HCEC 1CT (cell line): ENCODE measurements at regions not wholly inside any gene's neighbourhood (a gene's known extent, or its start where the extent isn't known, plus 50 kb on each side); places are given as distances from the start of the nearest gene placed in this dataset.
A peak's percentile ranks its signal among the peaks of the same experiment; 100 is the strongest.
"Not testable (repeated sequence)": the region's sequence is repeated elsewhere in the genome, so short reads cannot be mapped to it uniquely, and the experiment has no call there.

Experiments used
- DNase-seq: peaks from one replicate; pipeline ENCODE4 v3.0.0-alpha.2; 2017

DNA sequence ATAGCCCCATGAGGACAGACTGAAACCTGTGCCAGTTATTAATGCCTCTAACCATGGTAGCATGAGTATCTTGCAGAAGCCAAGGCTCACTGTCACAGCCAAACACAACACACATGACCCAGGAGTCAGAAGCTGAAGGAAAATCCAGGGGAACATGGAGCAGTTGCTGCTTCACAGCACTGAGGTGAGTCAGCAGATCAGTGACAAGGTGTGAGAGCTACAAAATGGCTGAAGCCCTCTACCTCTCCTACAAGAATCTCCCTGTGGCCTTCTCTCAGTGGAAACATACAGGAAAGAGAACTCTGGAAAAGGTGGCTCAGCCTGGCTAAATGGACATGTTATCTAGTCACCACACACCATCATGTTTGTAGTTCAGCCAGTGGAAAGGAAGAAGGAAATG, 93.5 kb downstream of the NAB1 start:
- no peak for DNase-seq

DNA sequence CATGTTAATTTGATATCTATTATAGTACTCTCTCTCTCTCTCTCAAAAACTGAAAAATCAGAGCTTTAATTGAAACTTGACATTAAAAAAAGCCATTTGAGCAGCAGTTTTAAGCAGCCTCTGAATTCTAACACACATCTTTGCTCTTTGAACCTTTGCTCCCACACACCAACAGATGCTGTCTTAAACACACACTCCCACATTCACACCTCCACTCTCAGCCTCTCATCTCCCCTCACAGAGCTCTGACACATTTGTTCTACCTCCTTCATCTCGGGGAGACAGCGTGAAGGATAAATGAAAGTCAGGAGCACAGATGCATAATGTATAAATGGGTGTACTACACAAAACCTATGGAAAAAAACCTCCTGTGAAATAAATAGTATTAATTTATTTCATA, 95.2 kb downstream of the NAB1 start:
- no peak for DNase-seq

DNA sequence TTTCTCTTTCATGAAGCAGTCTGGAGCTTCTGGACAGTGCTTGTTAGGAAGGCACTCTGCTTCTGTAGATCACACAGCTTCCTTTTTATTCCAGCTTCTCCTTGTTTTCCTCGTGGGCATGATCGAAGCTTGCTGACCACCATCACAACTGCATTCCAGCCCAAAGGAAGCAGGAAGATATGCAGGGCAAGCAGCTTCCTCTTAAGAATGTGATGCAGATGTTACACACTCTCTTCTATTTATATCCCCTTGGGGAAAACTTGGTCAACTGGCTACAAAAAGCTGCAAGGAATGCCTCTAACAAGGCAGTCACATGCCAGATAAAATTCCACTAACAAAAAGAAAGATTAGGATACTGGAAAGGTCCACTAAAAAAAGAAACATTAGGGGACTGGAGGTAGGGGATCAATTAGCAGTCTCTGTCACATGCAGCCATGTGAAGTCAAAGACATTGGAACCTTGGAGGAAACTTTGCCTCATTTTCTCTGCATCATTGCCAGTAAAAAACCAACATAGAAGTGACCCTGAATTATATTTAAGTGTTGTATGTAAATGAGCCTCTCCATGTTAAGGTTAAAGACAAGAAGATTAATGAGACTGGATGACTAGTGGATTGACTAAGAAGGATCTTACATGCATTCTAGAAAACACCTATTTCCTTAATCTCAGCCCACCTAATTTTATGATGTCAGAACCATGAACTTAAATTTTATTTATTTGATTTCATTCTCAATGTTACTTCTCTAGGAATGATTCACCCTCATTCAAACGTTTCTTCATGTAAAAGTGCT, 98.3 kb downstream of the NAB1 start:
- no peak for DNase-seq

DNA sequence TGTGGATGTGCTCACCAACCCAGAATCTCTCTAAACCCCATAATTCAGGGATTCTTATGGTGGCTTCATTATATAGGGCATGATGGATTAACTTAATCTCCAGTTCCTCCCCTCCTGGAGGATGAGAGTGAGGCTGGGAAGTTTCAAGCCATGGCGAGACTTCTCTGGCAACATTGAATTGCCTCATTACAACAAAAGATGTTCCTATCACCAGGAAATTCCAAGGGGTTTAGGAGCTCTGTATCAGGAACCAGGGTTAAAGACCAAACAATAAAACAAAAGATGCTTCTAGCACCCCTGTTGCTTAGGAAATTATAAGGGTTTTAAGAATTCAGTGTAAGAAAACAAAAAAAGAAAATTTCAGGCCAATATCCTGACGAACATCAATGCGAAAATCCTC, 100.1 kb downstream of the NAB1 start:
- DNase-seq: no peak

DNA sequence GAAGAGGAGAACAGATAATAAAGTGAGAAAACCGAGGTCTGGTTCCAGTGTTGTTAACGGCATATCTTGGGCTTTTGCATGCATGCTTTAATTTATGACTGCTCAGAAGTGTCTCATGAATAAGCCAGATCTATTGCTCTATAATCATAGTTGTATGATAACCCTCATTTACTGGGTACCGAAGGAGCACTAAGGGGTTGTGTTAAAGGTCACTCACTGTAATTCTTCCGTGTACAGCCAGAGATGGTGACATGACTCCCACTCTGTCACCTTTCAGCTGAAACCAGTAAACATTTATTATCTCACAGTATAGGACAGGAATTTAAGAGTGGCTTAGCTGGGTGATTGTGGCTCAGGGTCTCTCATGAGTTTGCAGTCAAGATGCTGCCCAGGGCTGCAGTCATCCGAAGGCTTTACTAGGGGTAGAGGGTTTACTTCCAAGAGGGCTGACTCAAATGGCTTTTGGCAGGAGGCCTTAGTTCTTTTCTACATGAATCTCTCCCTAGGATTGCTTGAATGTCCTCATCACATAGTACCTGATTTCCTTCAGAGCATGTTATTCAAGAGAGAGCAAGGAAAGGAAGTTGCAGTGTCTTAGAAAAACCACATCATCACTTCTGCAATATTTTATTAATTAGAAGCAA, 107.0 kb downstream of the NAB1 start:
- DNase-seq: no peak

DNA sequence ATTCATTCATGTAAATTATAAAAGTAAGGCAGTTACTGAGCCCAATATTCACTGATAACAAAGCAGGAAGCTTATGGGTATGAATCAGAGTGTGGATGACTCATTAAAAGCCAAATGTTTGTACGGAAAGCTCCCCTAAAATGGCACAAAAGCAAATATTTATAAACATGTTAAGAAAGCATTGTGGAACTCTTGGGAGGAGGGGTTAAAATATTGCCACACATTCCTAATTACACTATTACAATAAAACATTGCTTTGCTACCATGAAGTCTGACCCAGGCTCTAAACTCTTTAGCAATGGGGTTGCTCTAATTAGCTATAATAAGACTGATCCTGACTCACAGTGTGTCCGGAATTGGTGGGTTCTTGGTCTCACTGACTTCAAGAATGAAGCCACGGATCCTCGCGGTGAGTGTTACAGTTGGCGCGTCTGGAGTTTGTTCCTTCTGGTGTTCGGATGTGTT, 110.9 kb downstream of the NAB1 start:
- DNase-seq: peak; percentile 93

DNA sequence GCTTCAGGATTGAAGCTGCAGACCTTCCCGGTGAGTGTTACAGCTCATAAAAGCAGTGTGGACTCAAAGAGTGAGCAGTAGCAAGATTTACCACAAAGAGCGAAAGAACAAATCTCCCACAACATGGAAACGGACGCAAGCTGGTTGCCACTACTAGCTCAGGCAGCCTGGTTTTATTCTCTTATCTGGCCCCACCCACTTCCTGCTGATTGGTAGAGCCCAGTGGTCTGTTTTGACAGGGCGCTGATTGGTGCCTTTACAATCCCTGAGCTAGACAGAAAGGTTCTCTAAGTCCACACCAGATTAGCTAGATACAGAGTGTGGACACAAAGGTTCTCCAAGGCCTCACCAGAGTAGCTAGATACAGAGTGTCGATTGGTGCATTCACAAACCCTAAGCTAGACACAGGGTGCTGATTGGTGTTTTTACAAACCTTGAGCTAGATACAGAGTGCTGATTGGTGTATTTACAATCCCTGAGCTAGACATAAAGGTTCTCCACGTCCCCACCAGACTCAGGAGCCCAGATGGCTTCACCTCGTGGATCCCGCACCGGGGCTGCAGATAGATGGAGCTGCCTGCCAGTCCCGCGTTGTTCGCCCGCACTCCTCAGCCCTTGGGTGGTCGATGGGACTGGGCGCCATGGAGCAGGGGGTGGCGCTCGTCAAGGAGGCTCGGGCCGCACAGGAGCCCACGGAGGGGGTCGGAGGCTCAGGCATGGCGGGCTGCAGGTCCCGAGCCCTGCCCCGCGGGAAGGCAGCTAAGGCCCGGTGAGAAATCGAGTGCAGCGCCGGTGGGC, 111.7 kb downstream of the NAB1 start:
- DNase-seq: not testable (repeated sequence)

DNA sequence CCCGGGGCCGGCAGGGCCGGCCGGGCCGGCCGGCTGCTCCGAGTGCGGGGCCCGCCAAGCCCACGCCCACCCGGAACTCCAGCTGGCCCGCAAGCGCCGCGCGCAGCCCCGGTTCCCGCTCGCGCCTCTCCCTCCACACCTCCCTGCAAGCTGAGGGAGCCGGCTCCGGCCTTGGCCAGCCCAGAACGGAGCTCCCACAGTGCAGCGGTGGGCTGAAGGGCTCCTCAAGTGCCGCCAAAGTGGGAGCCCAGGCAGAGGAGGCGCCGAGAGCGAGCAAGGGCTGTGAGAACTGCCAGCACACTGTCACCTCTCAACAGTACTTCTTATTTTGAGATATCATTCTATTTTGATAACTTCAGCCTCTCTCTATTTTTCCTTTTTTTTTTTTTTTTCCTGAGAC, 112.3 kb downstream of the NAB1 start:
- not testable (repeated sequence) for DNase-seq

DNA sequence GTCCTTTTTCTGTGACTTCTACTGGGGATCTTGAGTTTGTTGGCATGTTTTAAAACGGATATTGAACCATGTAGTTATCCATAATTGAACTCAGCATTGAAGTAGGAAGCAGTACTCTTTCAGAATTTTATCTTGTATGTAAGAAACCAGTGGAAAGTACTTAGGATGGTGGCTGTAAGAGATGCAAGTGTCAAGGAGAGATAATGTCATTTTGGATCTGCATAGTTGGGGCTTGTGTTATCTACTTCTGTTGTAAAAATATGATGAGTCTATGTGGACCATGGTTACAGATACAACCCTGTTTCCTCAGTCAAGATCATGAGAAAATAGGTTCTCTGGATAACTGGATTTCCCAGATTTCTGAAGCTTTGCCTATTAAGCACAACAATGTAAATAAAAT, 113.7 kb downstream of the NAB1 start:
- DNase-seq: no peak

DNA sequence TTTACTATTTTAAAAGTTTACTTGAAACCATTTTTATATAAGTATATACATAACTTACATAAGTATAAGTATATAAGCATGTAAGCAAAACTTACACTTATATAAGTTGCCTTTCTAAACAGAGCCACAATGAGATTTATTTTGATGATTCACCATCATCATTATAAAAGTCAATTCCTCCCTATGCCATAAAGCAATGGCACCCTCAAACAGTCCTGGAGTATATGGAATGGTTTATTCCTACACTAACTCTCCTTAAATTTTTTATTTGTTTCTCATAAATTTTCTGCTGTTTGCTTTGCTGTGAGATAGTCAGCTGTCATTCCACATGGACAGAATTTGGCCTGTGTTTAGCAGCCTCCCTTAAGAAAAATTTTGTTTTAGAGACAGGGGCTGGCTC, 114.2 kb downstream of the NAB1 start:
- DNase-seq: no peak

DNA sequence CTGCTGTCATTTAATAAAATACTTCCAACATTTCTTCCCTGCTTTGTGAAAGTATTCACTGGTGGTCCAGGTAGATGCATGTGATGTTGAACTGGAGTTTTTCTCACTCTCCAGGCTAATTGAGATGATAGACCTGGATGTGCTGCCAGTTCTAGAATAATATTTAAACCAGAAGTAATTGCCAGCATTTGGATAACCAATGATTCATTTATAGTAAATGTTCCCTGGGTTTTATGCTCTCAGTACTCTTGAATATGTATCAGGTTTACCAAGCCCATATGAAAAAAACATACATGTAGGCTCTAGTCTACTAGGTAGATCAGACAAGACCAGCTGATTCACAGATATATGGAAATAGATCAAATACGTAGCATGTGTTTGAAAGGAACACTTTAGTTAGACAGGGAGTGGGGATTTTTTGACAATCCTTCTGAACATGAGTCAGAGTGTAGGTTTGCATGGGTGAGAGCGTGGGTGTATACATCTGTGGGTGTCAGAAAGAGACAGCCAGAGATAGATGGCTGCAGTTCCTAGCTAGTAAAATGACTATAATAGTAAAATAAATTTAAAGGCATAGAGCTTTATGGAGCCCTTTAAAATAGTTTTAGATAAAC, 115.1 kb downstream of the NAB1 start:
- peak; percentile 35 for DNase-seq

DNA sequence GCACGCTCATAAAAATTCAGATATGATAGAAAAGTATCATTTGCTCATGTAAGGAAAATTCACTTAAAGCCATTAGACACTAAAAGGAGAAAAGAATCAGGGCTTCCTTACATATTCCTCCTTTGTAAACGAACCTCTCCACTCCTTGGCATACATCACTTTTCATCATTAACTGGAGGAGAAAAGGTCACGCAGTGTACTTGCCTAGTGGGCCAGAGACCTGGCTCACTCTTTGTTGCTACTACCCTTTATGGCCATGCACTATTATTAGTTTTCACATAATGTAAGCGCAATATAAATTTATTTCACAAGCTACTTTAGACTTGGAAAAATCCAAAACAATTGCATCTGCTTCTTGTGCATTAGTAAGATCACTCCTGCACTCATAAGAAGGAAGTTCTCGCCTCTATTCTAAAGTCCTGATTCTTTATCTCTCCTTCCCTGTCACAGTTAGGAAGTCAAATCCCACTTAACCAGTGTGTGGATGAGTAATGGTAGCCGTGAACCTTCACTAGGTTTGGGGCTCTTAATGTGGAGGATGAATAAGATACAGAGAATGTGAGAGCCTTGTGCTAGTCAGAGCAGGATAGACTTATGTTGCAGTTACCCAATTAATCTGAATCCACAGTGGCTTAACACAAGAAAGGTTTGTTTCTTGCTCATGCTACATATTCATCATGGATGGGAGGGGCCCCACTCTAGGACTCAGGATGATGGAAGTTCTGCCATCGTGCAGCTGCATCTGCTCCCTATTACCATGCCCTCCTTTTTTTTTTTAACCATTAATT, 115.0 kb upstream of the GLS start:
- peak; percentile 90 for DNase-seq

DNA sequence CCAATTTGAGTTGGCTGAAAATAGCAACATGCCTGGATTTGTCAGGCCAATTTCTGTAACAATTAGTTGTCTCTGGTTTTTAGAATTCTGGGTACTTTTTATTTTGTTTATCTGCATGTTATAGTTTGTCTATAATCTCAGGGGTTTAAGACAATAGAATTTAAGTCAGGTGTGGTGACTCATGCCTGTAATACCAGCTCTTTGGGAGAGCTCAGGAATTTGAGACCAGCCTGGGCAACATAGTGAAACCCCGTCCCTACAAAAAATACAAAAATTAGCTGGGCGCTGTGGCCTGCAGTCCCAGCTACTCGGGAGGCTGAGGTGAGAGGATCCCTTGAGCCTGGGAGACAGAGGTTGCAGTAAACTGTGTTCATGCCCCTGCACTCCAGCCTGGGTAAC, 114.4 kb upstream of the GLS start:
- DNase-seq: no peak

DNA sequence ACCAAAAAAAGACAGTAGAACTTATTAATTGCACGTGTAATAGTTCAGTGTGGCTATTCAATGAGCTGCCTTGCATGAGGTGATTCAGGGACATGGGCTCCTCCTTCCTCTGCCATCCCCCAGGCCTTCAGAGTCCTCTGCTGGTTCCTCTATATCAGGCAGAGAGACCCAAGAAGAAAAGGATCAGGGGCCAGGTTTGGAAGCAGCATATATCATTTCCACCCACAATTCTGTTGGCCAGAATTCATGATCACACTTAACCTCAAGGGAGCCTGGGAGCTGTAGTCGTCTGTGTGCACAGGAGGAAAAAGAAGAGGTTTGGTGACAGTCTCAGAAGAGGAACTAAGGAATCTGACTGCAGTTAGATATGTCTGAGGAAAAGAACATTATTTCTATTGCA, 114.0 kb upstream of the GLS start:
- no peak for DNase-seq

DNA sequence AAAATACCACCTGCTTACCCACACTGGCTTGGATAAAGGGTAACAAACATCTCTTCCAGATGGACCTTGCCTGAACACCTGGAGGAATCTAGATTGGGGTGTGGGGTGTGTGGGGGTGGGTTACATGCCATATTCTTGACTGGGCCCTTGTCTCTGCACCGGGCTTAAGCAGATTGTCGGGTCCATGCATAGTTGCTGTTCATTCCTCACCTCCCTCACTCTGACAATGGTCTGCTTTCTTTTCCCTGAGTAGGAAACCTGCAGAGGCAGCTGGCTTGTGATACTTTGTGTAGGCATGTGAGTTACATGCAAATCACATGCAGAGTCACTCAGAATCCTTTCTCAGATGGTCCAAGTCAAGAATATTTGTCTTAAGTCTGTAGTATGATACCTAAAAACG, 112.8 kb upstream of the GLS start:
- no peak for DNase-seq

DNA sequence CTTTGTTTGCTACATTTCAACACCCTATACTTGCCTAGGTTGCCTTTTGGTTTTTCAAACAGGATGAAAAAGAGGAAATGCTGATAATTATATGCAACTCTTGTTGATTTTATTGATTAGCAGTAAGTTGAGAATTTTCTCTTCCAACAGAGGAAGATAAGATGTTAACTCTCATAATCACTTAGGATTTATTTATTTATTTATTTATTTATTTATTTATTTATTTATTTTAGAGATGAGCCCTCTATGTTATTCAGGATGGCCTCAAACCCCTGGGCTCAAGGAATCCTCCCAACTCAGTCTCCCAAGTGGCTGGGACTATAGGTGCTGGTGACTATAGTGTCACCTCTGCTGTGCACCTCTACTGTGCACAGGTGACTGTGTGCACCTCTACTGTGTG, 111.4 kb upstream of the GLS start:
- no peak for DNase-seq

DNA sequence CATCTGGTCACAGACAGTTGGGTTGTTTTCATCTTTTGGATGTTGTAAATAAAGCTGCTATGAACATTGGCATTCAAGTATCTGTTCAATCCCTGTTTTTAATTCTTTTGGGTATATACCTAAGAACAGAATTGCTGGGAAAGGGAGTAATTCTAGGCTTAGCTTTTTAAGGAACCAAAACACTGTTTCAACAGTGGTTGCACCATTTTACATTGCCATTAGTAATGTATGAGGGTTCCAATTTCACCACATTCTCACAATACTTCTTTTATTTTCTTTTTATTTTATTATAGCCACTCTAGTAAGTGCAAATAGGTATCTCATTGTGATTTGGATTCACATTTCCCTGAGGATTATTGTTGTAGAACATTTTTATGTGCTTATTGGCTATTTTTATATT, 108.9 kb upstream of the GLS start:
- DNase-seq: no peak

DNA sequence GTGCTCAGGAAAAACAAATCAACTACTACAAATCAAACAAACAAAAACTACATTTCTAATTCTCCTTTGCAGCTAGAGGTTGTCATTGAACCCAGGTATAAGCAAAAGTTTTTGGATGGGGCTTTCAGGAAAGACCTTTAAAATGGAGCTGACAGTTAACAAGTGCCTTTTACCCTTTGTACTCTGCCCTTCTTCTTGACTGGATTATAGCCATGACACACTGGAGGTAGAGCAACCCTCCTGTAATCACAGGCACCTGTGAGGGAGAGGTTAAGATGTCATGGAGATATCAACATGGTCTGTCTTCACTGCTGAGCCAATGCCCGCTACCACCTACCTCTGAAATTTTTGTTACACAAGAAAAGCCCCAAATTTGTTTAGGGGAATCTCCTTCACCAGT, 100.0 kb upstream of the GLS start:
- no peak for DNase-seq

DNA sequence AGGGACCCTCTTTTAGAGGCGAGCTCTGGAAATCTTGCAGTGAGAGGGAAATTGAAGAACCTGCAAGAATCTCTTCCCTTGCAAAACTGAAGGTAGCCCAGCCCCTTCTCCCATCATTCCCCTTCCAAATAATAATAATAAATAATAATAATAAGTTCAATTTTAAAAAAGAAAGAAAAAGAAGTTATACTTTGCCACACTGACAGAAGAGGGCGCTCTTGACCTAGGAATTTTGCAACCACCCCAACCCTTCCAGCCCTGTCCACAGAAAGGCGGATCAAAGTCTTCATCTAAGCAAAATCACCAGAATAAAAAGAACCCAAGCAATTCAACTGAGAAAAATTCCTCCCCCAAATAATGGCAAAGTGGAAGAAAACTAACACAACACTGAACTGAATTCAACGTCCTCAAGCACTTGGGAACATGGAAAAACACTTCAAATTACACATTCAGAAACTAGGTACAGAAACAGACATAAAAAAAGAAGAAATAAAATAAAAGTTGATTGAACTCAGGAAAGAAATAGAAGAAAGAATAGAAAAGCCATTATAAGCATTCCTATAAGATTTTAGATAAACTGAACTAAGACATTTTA, 98.9 kb upstream of the GLS start:
- peak; percentile 64 for DNase-seq

DNA sequence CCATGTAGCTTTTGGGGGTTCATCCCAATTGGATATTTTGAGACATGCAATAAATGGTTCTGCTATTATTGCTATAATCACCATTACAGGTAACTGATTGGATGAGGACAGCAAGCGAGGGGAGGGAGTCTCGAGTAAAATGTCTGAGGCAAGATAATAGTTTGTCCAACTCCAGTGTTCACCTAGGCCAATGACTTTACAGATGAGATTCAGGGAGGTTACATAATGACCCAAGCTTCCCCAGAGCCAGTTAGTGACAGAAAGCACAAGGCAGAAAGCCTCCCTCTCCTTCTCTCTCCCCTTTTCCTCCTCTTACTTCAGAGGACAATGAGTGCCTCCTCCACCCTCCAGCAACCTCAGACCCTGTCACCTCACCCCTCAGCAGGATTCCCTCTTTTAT, 98.4 kb upstream of the GLS start:
- no peak for DNase-seq

DNA sequence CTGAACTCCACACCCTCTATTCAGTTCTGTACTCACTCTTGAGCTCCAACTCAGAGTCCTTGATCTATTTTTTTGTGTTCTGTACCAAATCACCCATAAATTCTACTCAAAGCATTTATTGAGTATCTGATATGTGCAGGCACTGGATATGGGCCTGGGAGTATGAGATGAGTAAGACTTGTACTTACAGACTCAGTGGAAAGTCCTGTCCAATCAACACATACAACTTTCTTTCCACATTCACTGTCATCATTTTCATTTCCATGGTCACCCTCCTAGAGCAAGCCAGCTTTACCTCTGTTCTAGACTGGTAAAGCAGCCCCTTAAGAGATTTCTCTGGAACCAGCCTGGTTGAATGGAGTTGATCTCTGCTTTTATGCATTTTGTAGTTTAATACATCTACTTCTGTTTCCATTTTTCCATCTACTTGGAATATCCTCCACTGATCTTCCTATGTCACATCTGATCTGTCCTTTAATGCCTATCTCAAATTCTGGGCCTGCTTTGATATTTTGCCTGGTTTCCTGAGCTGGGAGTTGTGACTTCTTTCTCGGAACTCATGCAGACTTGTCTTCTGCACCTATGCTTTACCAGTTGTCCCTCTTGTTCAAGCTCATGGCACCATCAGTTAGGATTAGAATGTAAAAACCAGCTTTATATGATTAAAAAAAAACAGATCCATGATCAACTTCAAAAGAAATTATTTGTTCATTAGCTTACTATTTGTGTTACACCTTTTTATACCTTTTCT, 96.9 kb upstream of the GLS start:
- DNase-seq: no peak
